GM12865 (cell line): ENCODE measurements at regions not wholly inside any gene's neighbourhood (a gene's known extent, or its start where the extent isn't known, plus 50 kb on each side); places are given as distances from the start of the nearest gene placed in this dataset.

ENCODE experiments used
- DNase-seq: peaks from one replicate; pipeline ENCODE4 v3.0.0; 2010; ENCODE audit warnings: low read depth
- H3K4me3 ChIP-seq: 2 replicates; pipeline ENCODE4 v1.5.1; 2011; ENCODE audit warnings: mild to moderate bottlenecking, low read depth, low read length, control low read depth
- TF ChIP-seq, protein P1 (sequence below): IDR thresholded peaks from 2 replicates; pipeline ENCODE4 v1.5.1; 2011; ENCODE audit warnings: low read length, control low read depth, low read depth, inconsistent platforms; ENCODE audit not compliant: insufficient read depth; ENCODE audit errors: missing control alignments

DNA sequence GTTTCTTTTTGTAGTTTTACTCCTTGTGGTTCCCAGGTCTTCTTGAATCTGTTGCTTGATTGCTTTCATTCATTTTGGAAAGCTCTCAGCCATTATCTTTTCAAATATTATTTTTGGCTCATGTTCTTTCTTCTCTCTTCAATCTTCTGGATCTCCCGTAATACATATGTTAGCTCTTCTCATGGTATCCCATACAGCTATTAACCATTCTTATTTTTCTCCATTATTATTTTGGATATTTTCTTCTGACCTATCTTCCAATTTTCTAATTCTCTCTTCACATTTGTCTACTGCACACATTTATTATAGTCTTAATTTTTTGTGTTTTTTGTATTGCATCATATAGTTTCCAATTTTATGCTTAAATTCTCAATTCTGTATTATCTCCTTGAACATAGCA lies 123.9 kb upstream of the ARID2 start:
- TF ChIP-seq, protein P1, sequence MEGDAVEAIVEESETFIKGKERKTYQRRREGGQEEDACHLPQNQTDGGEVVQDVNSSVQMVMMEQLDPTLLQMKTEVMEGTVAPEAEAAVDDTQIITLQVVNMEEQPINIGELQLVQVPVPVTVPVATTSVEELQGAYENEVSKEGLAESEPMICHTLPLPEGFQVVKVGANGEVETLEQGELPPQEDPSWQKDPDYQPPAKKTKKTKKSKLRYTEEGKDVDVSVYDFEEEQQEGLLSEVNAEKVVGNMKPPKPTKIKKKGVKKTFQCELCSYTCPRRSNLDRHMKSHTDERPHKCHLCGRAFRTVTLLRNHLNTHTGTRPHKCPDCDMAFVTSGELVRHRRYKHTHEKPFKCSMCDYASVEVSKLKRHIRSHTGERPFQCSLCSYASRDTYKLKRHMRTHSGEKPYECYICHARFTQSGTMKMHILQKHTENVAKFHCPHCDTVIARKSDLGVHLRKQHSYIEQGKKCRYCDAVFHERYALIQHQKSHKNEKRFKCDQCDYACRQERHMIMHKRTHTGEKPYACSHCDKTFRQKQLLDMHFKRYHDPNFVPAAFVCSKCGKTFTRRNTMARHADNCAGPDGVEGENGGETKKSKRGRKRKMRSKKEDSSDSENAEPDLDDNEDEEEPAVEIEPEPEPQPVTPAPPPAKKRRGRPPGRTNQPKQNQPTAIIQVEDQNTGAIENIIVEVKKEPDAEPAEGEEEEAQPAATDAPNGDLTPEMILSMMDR: no peak
- no peak overlapping the region for H3K4me3 ChIP-seq
- no peak for DNase-seq

DNA sequence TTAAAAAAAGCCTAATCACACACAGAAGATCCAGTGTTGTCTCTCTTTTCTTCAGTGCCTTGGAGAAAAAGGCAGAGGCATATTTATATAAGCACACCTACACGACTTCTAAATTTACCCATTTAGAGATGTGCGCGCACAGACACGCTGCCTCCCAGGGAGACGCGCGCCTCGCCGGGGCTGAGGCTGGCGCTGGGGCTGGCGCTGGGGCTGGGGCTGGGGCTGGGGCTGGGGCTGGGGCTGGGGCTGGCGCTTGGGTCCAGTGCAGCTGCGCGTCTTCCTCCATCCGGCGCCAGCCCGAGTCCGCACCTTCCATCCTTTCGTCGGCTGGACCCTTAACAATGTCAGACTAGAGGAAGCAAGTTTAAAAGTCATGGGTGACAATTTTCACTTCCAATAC lies 118.4 kb upstream of the ARID2 start:
- no peak for DNase-seq
- H3K4me3 ChIP-seq: no peak overlapping the region
- TF ChIP-seq, protein P1: no peak

DNA sequence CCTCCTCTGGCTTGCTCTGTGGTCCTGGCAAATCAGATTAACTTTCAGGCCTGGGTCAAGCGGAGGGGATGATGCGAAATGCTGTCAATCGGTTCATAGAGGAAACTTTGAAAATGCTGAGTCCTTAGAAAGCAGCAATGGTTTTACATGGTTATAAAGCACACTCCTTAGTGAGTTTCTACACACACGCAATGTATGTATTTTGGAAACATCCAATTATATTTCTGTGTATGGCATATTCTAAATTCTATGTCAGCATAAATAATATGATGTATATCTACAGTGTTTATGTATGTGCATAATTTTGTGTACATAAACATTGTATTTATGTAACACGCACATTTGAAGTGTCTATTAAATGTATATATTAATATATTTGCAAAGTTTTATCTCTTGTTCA lies 118.0 kb upstream of the ARID2 start:
- TF ChIP-seq, protein P1: no peak
- DNase-seq: no peak
- no peak overlapping the region for H3K4me3 ChIP-seq

DNA sequence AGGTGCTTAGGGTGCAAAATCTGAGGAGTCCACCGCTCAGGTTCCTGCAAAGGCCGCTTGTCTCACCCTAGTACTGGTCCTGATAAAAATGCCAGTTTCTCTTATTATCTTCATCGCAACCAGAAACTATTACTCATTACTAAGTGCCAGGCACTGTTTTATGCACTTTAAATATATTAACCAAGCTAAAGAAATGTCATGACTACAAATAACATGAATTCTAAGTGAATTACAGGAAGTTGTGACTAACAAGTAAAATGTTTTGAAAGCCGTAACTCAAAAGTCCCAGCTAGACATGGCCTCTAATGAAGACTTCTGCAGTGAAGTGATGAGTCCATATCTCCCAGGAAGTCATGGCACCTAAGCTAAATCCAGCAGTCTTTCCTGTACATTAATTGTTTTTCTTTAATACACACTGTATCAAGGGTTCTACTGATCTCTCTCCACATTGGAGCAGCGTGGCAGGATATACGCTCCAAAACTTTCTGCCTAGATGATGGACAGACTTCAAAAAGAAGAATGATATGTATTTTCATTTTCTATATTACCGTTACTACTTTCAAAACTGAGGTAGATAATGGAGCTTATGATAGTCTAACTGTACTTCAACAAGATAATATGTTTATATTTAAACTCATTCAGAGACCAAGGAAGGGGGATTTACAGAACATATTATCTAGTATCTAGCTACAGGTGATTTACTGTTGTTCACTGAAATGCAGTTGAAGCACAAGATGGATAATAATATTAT lies 117.3 kb upstream of the ARID2 start:
- no peak for DNase-seq
- no peak overlapping the region for H3K4me3 ChIP-seq
- TF ChIP-seq, protein P1: no peak

DNA sequence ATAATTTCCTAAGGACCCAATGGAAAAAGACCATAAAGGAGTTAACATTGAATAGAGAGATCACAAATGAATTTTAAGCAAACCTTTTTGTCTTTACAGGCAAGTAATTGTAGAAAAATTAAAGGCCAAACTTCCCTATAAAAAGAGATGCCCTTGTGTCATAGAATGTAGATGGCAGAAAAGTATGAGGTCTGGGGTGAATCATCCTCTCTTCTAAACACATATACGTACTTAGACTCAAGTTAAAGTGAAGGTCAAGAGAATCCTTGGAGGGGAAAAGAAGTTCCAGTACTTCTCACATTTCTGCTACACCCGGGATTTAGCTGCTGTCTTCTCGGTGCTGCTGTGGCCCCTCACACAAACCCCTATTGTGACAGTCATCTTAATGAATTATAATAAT lies 116.2 kb upstream of the ARID2 start:
- TF ChIP-seq, protein P1: no peak
- DNase-seq: no peak

DNA sequence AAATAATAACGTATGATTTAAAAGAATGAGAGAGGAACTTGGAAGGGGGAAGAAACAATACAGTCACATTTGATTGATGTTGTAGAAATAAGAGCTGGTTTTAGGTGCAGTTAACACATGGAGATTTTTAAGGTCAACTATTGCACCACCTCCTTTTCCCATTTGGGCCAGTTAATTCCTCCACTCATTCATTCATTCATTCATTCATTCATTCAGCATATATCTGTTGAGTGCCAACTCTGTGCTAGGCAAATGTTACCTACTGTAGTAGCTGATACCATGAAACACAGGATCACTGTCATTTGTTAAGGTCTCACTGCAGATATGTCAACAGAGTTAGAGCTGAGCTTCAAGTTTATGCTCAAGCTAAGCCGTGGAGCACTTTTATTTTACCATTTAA lies 115.7 kb upstream of the ARID2 start:
- no peak for DNase-seq
- H3K4me3 ChIP-seq: no peak overlapping the region
- TF ChIP-seq, protein P1: no peak

More for the DNA sequence above, 116.2 kb upstream of the ARID2 start:
- no peak overlapping the region for H3K4me3 ChIP-seq

DNA sequence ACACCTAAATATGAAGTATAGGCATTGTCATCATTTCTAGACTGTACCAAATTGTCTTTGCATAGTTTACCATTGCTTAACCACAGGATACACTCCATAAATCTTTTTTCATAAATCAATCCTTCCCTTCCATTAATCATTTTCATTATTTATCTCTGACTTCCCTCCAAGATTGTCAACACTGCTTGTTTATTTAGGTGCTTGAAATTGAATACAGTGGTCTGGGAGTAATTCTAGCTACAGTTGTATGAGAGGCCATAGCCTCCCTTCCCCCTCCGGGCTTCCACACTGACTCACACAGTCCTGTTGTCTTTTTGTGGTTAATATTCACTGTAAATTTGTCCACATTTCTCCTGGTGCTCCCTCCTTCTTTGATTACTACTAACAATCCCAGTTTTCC lies 114.2 kb upstream of the ARID2 start:
- TF ChIP-seq, protein P1: no peak
- no peak for DNase-seq
- H3K4me3 ChIP-seq: no peak overlapping the region
